ENCODE measurements at regions not wholly inside any gene's neighbourhood (a gene's known extent, or its start where the extent isn't known, plus 50 kb on each side); places are given as distances from the start of the nearest gene placed in this dataset.

DNA sequence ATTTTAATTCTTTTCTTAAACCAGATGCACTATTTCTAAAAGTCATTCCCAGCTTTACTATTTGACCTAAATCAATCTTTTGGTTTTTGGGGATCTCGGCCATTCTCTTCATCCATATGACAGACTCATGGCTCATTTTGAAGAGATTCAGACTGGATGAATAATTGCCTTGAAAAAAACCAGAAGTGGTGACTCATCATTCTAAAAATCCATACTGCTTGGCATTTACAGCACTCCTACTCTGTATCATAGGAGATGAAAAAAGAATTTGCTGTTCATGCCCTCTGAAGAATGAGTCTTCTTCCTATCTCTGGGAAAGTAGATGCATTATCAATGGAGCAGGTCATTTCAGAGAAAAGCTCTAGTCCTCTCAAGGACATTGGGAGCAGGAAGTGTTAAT lies 220.5 kb upstream of the RPS6KA3 start:
- no peak overlapping the region for H3K4me3 ChIP-seq (ENCODE audit: low read depth, low read length)
- DNase-seq (ENCODE audit: low read depth), result no peak
- TF ChIP-seq, protein P1, sequence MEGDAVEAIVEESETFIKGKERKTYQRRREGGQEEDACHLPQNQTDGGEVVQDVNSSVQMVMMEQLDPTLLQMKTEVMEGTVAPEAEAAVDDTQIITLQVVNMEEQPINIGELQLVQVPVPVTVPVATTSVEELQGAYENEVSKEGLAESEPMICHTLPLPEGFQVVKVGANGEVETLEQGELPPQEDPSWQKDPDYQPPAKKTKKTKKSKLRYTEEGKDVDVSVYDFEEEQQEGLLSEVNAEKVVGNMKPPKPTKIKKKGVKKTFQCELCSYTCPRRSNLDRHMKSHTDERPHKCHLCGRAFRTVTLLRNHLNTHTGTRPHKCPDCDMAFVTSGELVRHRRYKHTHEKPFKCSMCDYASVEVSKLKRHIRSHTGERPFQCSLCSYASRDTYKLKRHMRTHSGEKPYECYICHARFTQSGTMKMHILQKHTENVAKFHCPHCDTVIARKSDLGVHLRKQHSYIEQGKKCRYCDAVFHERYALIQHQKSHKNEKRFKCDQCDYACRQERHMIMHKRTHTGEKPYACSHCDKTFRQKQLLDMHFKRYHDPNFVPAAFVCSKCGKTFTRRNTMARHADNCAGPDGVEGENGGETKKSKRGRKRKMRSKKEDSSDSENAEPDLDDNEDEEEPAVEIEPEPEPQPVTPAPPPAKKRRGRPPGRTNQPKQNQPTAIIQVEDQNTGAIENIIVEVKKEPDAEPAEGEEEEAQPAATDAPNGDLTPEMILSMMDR (IDR thresholded peaks at IDR 0.05; ENCODE audit: low read depth, low read length, missing control alignments), result no peak

DNA sequence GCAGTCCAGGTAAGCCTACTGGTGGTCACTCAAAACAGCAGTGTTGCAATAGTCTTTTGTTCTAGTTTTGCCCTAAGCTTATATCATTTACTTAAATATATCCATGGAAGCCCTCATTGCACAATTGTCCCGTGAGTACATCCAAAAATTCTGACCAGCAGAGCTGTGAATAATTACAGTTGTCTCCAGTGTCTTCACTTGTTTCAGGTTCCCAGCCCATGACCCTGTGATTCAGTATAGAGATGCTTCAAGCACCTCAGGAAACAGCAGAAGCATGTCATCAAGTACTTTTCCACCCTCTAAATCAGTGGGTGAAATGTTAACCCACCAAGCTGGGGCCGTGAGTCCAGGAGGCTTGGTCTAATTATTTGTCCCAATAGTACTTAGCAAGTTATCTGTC lies 214.9 kb upstream of the RPS6KA3 start:
- no peak for DNase-seq (ENCODE audit: low read depth)
- no peak overlapping the region for H3K4me3 ChIP-seq (ENCODE audit: low read depth, low read length)
- TF ChIP-seq, protein P1 (IDR thresholded peaks at IDR 0.05; ENCODE audit: low read depth, low read length, missing control alignments), result no peak

GRCh38 chrX:20479896-20480295 lies 213.2 kb upstream of the RPS6KA3 start:
- H3K4me3 ChIP-seq (ENCODE audit: low read depth, low read length), result no peak overlapping the region
- no peak for DNase-seq (ENCODE audit: low read depth)
- TF ChIP-seq, protein P1 (IDR thresholded peaks at IDR 0.05; ENCODE audit: low read depth, low read length, missing control alignments), result no peak

DNA sequence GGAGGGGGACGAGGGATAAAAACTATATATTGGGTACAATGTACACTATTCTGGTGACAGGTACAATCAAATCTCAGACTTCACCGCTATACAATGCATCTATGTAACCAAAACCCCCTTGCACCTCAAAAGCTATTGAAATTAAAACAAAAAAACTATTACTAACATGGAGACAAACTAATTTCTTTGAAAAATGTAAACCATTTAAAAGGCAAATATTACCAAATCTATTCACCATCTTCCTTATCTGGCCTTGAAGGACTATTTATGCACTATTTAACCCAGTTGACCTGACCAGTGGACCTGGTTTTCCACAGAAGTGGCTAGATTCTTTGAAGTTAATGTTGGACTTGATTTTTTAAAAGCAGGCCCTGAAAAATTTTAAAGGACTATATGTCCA lies 212.3 kb upstream of the RPS6KA3 start:
- DNase-seq (ENCODE audit: low read depth), result no peak
- TF ChIP-seq, protein P1 (IDR thresholded peaks at IDR 0.05; ENCODE audit: low read depth, low read length, missing control alignments), result no peak
- H3K4me3 ChIP-seq (ENCODE audit: low read depth, low read length), result no peak overlapping the region

DNA sequence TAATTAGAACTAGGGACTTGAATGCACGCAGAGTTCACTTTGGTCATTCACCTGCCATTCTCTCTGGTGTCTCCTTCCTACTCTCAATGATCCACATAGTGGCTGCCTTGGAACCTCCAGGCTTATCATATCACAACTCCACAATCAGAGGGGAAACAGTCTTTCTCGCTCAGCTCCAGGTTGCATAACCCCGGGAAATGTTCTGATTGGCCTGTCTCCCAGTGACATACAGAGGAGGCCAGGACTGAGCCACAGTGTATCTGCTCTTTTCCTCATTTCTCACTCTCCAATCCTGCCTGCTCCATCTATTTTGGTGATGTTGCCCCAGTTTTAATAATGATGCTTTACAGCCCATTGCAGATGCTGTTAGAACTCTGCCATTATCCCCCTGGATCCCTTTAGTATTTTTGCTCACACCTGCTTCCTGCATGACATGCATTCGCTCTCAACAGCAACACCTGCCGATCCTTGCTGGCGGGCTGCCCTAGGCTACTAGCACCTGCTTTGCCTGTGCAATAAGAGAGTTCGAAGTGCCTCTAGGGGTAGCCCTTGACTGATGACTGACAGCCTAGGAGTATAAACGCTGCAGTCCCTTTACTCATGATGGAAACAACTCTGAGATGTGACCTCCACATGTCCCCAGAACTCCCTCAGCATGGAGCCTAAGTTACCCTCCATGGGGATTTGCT lies 211.3 kb upstream of the RPS6KA3 start:
- TF ChIP-seq, protein P1 (IDR thresholded peaks at IDR 0.05; ENCODE audit: low read depth, low read length, missing control alignments), result no peak
- DNase-seq (ENCODE audit: low read depth), result no peak
- H3K4me3 ChIP-seq (ENCODE audit: low read depth, low read length), result no peak overlapping the region

DNA sequence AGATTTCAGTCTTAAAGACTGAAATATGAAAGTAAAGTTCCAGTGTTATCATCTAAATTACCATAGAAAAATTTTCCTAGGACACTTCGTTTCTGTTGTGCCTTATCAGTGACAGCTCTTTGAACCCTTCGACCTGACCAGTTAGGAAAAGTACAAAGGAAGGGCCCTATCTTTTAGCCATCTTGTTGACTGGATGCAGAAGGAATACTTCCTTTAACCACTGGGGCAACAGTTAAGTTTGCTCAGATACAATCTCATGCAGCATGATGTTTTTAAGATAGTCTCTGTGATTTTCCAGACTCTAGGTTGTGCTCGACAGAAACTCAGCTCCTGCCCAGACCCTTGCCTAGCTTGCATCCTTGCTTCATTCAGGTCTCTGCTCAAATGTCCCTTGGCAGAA lies 210.5 kb upstream of the RPS6KA3 start:
- H3K4me3 ChIP-seq (ENCODE audit: low read depth, low read length), result no peak overlapping the region
- no peak for DNase-seq (ENCODE audit: low read depth)
- TF ChIP-seq, protein P1 (IDR thresholded peaks at IDR 0.05; ENCODE audit: low read depth, low read length, missing control alignments), result no peak

DNA sequence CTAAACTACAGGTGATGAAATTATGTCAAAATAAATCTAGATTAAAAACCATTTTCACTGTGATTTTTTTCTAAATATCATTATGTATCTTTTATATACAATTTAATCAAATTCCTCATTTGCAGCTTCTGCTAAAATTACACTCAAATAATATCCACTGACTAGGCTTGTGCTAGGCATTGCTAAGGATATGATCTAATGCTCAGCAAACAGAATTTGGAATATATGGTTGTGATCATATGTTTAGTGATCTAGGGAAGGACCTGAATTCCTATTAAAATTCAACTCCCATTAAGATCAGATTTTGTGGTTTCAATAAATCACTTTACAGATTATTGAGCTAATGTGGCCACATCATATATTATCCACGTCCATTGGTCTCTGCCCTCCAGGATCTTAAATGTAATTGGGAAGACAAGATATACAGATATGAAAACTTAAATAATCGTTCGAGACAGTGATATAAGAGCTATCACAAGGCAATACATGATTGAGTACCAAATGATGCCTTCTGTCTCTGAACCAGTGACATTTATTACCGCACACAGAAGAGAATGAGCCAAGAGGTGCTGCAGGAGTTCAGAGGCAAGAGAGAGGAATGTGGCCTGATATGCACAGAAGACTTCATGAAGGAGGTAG lies 206.0 kb upstream of the RPS6KA3 start:
- TF ChIP-seq, protein P1 (IDR thresholded peaks at IDR 0.05; ENCODE audit: low read depth, low read length, missing control alignments), result no peak
- DNase-seq (ENCODE audit: low read depth), result no peak
- no peak overlapping the region for H3K4me3 ChIP-seq (ENCODE audit: low read depth, low read length)

Measured in GM12864 (cell line).